Myocyte (in vitro differentiated cells): ENCODE measurements at regions not wholly inside any gene's neighbourhood (a gene's known extent, or its start where the extent isn't known, plus 50 kb on each side); places are given as distances from the start of the nearest gene placed in this dataset.
A peak's percentile ranks its signal among the peaks of the same experiment; 100 is the strongest.

Experiments
- DNase-seq: peaks from one replicate; pipeline ENCODE4 v3.0.0-alpha.2; 2012; ENCODE audit warnings: low read depth

DNA sequence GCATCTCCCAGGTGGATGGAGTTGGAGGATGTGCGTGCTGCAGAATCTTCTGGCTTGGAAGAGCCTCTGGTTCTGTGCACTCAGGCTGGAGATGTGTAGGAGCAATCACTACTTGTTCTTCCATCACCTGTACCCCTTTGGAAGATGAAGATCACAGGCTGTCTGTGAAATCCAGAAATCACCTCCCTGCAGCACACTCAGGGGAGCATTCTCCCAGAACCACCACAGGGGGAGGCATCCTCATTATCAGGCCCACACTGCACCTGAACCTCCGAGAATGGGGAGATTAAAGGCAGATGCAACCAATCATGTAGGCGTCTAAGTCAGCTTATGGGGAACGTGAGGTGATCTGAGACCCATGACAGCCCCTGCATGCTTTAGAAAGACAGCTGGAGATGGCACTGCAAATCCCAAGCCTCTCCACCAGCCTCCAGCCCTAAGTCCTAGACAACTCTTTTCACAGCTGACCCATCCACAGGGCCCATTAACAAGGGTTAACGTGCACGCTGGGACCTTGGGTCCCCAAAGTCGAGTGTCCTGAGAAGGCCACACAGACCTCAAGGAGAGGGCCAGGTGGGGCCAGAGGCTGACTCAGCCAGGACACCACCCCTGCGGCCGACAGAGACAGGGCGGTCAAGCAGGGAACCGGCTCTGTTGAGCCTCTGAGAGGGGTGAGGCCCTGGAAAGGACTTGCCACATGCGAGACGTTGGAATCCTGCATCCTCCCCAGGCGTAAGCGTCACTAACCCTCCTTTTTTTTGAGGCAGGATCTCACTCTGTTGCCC lies 314.9 kb downstream of the EIPR1 start:
- no peak for DNase-seq

DNA sequence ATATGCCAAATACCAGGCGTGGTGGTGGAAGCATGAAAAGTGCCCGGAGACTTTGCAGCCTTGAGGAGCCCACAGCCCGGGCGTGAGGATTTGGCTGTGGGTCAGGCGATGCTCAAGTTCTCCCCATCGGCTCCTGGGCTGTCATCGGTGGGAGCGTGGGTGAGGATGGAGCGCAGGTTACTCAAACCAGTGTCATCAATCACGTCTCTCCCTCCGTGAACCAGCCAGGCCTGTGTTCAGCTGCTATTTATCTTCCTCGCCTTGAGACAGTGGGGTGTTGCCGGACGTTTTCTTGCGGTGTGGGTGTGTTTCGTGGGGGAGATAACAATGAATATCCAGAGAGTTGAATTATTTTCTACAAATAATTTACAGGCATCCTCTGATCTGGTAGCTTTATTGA lies 317.6 kb downstream of the EIPR1 start:
- DNase-seq = no peak

- DNase-seq = no peak
Measured at GRCh38 chr2:3059141-3059925, 318.3 kb downstream of the EIPR1 start.

DNA sequence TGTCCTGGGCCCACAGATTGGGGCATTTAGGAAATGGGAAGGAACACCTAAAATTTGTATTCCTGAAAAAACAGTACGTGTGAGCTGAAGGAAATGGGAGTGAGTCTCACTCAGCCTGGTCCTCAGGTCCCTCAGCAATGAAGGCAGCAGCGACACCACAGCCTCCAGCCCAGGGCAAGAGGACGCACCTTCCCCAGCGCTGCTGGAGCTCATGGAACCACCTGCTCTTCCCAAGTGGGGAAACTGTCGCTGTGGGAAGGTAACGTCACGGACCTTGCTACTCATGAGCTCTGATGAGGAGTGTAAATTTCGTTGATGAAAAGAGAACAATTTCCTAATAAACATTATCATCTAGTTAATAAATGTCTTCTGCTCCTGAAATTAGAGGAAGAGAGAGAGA lies 323.6 kb downstream of the EIPR1 start:
- no peak for DNase-seq

- no peak for DNase-seq
Measured at GRCh38 chr2:3051266-3051665, 326.4 kb downstream of the EIPR1 start.

GRCh38 chr2:3046170-3046865 lies 331.3 kb downstream of the EIPR1 start:
- no peak for DNase-seq

GRCh38 chr2:3045318-3045921 lies 332.2 kb downstream of the EIPR1 start:
- no peak for DNase-seq

- DNase-seq = no peak
Measured at GRCh38 chr2:3044587-3045317, 332.9 kb downstream of the EIPR1 start.

DNA sequence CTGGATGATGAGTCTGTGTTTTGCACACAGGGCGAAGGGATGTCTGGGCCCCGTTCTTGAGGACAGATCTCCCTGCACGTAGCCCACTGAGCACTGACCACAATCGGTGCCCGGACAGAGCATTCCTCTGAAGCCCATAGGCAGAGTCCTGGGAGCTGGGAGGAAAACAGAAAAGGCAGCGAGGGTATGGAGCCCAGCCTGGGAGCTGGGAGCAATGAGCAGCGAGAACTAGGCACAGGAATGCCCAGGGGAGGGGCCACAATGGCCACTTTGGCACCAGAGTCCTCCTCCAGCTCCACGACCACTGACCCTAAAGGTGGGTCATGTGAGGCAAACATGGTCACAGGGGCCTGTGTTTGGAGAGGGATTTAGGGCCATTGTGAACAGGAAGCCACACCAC lies 333.9 kb downstream of the EIPR1 start:
- DNase-seq = no peak

GRCh38 chr2:3042601-3043585 lies 334.7 kb downstream of the EIPR1 start:
- DNase-seq = peak; percentile 50

DNA sequence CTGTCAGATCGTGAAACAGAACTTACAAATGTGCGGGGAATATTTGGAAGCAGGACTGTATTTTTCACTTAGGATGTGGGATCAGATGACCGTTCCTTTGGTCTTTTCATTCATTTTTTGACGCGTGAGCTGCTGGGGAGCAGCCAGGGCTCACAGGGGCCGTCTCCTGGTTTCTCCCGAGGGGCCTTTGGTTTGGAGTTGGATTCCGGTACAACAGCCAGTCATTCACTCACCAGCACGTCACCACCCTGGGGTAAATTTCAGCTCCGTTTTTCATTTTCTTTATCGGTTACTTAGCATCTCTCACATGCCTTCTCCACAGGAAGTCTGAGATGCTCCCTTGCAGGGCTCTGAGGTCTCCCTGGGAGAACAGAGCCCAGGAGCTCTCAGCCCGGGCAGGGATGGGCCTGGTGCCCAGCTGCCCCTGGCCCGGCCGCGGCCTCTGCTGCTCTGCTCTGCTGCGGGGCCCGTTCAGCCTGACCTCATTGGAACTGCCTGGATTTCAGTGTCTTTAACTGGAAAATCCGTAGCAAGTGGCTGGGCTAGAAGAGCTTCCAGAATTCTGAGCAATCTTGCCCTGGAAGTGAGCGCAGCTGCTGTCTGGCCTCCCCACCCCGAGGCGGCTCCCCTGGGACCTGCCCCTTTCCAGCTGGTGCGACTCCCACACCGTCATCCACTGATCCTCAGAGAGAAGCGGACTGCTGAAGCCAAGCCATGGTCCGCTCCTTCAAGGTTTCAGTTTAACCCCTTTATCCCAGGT lies 335.6 kb downstream of the EIPR1 start:
- peak; percentile 56 for DNase-seq

- DNase-seq = no peak
Measured at GRCh38 chr2:3041246-3041645, 336.4 kb downstream of the EIPR1 start.

DNA sequence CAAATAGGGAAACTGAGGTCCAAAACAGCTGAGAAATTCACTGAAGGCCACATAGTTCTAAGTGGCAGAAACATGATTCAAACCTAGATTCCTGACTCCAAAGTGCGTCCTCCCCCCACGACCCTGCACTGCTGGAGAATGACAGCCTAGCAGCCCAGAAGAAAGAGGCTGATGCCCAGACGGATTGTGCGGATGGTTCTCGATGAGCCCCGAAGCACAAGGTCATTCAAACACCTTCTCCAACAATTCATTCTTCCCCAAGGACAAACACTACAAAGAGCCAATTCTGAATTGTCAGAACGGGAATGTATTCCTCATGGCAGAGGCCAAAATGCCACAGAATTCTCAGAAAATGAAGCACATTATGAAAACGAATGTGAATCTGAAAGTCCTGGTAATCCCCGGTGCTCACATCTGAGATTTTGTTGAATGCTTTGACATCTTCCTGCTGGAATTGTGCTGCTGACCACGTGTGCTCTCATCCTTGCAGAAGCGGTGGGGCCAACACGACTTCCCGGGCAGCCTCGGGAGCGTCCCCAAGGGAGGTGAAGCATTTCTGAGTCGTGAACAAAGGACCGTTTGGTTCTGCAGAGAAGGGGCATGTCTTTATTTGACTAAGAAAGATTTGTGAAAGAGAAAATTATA lies 337.0 kb downstream of the EIPR1 start:
- no peak for DNase-seq

DNA sequence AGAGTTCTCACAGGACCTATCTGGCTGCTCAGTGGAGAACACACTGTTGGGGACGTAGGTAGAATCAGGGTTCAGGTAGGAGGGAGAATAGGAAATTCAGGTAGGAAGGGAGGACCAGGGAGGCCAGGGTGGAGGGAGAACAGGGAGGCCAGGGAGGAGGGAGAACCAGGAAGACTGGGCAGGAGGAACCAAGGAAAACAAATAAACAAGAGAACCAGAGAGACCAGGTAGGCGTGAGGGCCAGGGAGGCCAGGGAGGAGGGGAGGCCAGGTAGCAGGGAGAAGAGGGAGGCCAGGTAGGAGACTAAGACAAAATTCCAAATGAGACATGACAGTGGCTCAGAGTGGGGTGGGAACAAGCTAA lies 337.6 kb downstream of the EIPR1 start:
- no peak for DNase-seq

DNA sequence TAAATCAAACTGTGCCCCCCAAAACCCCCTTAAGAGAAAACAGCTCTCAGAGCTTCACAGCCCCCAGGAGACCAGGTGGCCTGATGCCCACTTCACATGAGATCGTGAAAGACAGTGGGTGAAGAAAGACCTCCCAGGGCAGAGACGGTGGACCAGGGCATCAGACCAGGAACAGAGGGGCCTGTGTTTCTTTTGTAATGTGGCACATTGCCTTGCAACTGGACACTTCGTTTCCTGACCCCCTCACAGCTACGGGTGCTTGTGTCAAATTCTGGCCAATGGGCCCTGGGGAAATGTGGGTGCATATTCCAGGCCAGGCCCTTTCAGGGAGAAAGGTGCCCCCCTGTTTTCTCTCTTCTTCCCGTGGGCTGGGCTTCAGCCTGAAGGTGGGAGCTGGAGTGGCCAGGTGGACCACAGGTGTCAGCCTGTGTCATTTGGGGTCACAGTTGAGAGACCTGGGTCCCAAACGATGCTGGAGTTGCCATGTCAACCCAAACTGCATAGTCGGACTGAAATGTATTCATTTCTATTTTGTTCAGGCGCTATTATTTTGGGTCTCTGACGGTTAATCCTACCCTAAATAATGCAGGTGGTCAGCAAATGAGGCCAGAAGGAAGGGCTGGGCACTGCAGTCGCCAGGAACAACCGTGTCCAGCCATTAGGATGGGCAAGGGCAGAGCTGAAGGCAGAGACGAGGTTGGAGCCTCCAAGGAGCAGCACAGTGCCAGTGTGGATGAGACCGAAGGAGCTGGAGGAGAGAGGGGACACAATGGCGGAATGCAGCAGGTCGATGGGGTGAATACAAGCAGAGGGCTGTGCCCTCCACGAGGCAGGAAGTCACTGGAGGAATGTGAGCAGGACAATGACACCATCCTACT lies 338.2 kb downstream of the EIPR1 start:
- DNase-seq = no peak

GRCh38 chr2:3038636-3039035 lies 339.0 kb downstream of the EIPR1 start:
- DNase-seq = no peak
